ENCODE measurements at regions not wholly inside any gene's neighbourhood (a gene's known extent, or its start where the extent isn't known, plus 50 kb on each side); places are given as distances from the start of the nearest gene placed in this dataset.
"Not testable (repeated sequence)": the region's sequence is repeated elsewhere in the genome, so short reads cannot be mapped to it uniquely, and the experiment has no call there.

GRCh38 chr4:32684160-32684559, 1964.0 kb downstream of the PCDH7 start:
- DNase-seq: no peak

GRCh38 chr4:32686123-32686522, 1966.0 kb downstream of the PCDH7 start:
- no peak for DNase-seq

- DNase-seq: no peak
Observed at GRCh38 chr4:32689518-32689917, 1969.3 kb downstream of the PCDH7 start.

DNA sequence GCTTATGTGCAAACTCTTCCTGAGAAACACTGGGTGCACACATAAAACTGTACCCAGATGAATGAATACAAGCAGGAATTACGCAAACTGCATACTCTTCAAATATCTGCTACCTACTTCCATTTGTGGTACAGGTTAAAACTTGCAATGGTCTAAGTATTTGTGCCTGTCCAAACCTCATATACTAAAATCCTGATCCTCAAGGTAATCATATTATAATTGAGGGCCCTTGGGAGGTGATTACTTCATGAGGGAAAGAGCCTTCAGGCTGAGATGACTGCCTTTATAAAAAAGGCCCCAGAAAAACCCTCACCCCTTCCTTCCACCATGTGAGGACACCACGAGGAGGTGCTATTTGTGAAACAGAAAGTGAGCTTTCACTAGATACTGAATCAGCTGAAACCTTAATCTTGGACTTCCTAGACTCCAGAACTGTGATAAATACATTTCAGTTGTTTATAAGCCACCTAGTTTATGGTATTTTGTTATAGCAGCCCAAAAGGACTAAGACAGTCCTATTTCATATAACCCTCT, 1977.2 kb downstream of the PCDH7 start:
- DNase-seq: no peak

GRCh38 chr4:32700838-32701237, 1980.7 kb downstream of the PCDH7 start:
- no peak for DNase-seq

GRCh38 chr4:32706893-32707292, 1986.7 kb downstream of the PCDH7 start:
- no peak for DNase-seq

DNA sequence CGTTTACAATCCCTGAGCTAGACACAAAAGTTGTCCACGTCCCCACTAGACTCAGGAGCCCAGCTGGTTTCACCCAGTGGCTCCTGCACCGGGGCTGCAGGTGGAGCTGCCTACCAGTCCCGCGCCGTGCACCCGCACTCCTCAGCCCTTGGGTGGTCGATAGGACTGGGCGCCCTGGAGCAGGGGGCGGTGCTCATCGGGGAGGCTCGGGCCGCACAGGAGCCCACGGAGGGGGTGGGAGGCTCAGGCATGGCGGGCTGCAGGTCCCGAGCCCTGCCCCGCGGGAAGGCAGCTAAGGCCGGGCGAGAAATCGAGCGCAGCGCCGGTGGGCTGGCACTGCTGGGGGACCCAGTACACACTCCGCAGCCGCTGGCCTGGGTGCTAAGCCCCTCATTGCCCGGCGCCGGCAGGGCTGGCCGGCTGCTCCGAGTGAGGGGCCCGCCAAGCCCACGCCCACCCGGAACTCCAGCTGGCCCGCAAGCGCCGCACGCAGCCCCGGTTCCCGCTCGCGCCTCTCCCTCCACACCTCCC, 1996.0 kb downstream of the PCDH7 start:
- not testable (repeated sequence) for DNase-seq

DNA sequence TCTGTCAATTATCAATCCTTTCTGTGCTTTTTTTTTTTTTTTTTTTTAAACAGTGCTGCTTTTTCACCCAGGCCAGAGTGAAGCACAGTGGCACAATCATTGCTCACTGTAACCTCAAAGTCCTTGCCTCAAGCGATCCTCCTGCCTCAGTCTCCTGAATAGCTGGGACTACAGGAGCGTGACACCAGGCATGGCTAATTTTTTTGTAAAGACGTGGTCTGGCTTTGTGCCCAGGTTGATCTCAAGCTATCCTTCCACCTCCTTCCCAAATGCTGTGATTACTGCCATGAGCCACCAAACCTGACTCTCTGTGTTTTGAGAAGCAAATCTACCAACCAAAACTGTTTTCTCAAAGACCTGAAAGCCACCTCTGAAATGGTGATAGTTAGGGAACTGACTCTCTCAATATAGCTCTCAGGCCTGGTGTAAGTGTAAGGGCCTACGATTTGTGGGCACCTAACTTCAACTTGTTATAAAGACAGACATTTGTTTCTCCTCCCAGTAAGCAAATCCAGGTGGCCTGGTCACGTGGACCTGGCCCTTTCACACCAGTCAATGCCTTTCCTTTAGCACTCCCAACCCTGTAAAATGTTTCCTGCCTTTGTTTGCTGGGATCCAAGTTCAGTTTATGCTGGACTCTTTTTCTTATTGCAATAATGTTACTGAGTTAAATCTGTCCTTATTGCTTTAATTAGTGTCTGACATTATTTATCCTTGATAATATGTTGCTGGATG, 2015.9 kb downstream of the PCDH7 start:
- no peak for DNase-seq

DNA sequence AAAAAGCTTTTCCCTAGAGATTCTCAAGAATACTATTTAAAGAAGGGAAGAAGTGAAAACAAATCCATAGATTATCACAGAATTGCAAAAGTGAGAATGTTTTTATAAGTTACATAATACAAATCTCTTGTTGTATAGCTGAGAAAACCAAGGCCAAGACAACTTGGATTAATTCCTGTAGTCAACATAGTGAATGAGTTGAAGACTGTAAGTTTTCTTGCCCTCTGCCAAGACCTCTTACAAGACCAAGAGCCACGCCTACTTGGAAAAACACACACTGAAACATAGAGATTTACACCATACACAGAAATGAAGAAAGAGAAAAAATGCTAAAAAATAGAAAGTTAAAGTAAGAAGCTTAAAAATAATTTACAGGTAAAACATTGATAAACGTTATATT, 2024.0 kb downstream of the PCDH7 start:
- DNase-seq: no peak

DNA sequence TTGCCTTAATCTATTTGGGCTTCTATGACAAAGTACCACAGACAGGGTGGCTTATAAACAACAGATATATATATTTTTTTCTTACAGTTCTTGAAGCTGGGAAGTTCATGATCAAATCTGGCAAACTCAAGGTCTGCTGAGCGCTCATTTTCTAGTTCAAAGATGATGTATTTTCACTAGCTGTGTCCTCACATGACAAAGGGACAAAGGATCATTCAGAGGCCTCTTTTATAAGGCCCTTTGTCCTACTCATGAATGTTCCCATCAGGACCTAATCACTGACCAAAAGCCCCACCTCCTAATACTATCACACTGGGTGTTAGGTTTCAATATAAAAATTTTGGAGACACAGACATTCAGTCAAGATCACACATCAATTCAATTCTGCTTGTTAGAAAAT, 2025.2 kb downstream of the PCDH7 start:
- DNase-seq: no peak

DNA sequence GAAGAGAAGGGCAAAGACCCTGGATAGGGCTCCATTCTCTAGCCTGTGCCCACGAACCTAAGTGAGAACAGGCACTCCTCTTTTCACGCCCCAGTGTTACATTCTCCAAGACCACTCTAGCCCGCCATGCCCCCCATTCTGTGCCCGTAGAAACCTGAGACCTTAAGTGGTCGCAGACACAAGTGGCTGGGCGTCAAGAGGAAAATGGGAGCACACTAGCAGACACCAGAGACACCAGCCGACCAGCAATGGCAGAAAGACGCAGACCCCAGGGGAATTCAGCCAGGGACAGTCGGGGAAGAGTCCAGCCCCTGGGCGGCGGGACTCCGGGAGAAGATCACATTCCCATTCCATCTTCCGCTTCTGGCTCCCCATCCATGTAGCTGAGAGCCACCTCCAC, 2027.9 kb downstream of the PCDH7 start:
- DNase-seq: no peak

DNA sequence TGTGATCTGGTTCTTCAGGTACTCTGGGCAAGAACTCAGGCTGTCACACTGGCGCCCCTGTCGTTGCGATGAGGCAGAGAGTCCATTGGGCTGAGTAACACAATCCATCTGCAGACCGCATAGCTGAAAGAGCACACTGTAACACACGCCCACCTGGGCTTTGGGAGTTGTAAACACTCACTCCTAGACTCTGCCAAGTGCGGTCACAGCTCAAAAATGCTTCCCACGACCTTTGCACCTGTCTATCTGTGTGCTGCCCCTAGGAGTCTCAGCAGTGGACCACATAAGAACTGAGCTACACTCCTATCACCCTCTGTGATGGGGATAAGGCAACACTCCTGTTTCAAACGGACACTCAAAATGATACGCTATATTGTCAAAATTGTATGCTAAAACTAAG, 2028.3 kb downstream of the PCDH7 start:
- DNase-seq: no peak

DNA sequence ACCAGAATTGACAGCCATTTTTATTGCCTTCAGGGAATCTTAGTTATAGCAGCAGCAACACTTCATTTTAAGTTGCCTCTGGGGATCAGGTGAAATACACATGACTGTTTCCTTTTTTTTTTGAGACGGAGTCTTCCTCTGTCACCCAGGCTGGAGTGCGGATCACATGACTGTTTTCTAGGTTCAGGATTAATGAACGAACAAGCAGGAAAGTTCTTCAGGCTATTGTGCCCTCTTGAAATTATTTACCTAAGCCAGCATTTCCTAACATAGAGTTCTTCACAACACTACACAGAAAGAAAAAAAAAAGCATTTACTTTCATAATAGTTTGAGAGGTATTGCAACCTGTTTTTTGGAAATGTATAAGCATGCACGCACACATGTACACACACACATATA, 2032.8 kb downstream of the PCDH7 start:
- no peak for DNase-seq

GRCh38 chr4:32768664-32769389, 2048.7 kb downstream of the PCDH7 start:
- DNase-seq: no peak

GRCh38 chr4:32771491-32771890, 2051.3 kb downstream of the PCDH7 start:
- DNase-seq: no peak

- no peak for DNase-seq
Observed at GRCh38 chr4:32775049-32775448, 2054.9 kb downstream of the PCDH7 start.

- DNase-seq: no peak
Observed at GRCh38 chr4:32776435-32777203, 2056.4 kb downstream of the PCDH7 start.

- no peak for DNase-seq
Observed at GRCh38 chr4:32778025-32778424, 2057.9 kb downstream of the PCDH7 start.

- no peak for DNase-seq
Observed at GRCh38 chr4:32778938-32779337, 2058.8 kb downstream of the PCDH7 start.

GRCh38 chr4:32789026-32789608, 2068.9 kb downstream of the PCDH7 start:
- no peak for DNase-seq

DNA sequence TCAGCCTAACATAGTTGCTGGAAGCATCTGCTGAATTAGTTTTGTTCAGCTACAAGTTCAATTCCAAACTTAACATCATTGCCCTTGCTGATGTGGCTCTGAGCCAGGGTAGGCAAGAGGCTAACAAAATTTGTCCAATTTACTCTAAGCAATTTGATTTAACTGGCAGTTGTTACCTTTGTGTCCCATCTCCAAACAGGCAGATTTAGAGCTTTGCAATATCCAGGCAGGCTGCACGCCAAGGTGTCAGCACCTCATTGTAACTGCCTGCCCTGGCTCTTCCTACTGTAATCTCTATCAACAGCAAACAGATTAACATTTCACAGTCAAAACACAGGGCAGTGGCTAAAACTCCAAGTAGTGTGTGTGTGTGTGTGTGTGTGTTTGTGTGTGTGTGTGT, 2070.6 kb downstream of the PCDH7 start:
- DNase-seq: no peak

- DNase-seq: no peak
Observed at GRCh38 chr4:32798471-32799159, 2078.4 kb downstream of the PCDH7 start.

Measured in activated CD4-positive, CD25-positive, alpha-beta regulatory T cell (primary cell).